Neural cell (in vitro differentiated cells): ENCODE measurements at regions not wholly inside any gene's neighbourhood (a gene's known extent, or its start where the extent isn't known, plus 50 kb on each side); places are given as distances from the start of the nearest gene placed in this dataset.

Experiments used
- CTCF ChIP-seq: fragments of 450-650 bp; IDR thresholded peaks from 2 replicates; pipeline ENCODE4 v1.5.1; 2014; ENCODE audit warnings: antibody characterized with exemption, mild to moderate bottlenecking, moderate library complexity; ENCODE audit not compliant: poor library complexity, severe bottlenecking
- EP300 ChIP-seq: fragments of 450-650 bp; conservative IDR thresholded peaks from 2 replicates; pipeline ENCODE4 v1.6.1; 2014; ENCODE audit warnings: antibody characterized with exemption, mild to moderate bottlenecking, moderate library complexity; ENCODE audit not compliant: poor library complexity, severe bottlenecking
- EZH2 ChIP-seq: fragments of 200-600, 300-800 bp; shearing (Covaris generic), sonication (generic); IDR thresholded peaks from 2 replicates; pipeline ENCODE4 v1.6.1; 2014; ENCODE audit warnings: antibody characterized with exemption, low read length, borderline replicate concordance, mild to moderate bottlenecking; ENCODE audit not compliant: insufficient read depth, poor library complexity, severe bottlenecking
- MXI1 ChIP-seq: fragments of 450-650 bp; conservative IDR thresholded peaks from 2 replicates; pipeline ENCODE4 v1.6.1; 2014; ENCODE audit warnings: antibody characterized with exemption, mild to moderate bottlenecking; ENCODE audit not compliant: poor library complexity, severe bottlenecking
- POLR2AphosphoS5 ChIP-seq: IDR thresholded peaks from 2 replicates; pipeline ENCODE4 v1.6.1; 2012
- REST ChIP-seq: IDR thresholded peaks from 2 replicates; pipeline ENCODE4 v1.6.1; 2012; ENCODE audit warnings: borderline replicate concordance
- SMC3 ChIP-seq: fragments of 450-650 bp; conservative IDR thresholded peaks from 2 replicates; pipeline ENCODE4 v1.6.1; 2014; ENCODE audit warnings: antibody characterized with exemption, mild to moderate bottlenecking, moderate library complexity; ENCODE audit not compliant: poor library complexity
- TAF1 ChIP-seq: IDR thresholded peaks from 2 replicates; pipeline ENCODE4 v1.6.1; 2012; ENCODE audit warnings: low read depth

- TF ChIP-seq POLR2AphosphoS5: no peak
- no peak for TF ChIP-seq CTCF
- no peak for TF ChIP-seq MXI1
- TF ChIP-seq REST: no peak
- no peak for TF ChIP-seq SMC3
- no peak for TF ChIP-seq EP300
- TF ChIP-seq TAF1: no peak
- TF ChIP-seq EZH2: no peak
Measured at GRCh38 chr3:17941152-17941551, 198.7 kb upstream of the TBC1D5 start.
